ENCODE measurements at regions not wholly inside any gene's neighbourhood (a gene's known extent, or its start where the extent isn't known, plus 50 kb on each side); places are given as distances from the start of the nearest gene placed in this dataset.

DNA sequence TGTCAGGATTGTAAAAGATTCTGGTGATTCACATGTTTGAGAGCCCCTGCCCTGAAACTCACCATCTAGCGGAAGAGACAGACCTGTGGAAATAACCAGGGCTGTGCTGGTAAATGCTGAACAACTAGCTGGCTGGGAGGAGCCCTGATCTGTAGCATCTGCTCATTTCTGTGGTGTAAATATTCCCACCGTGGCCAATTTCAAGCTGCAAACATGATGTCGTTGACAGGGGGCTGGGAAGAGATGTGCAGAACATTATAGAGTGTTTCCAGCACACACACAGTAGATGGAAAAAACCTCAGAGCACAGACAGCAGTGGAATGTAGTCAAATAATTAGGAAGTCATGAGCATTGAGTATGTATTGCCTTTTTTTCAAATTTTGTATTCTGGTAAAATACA, 138.2 kb downstream of the PHETA1 start:
- FAIRE-seq, result no peak
- Histone ChIP-seq H4K20me1 (ENCODE audit: control insufficient read depth, insufficient read depth) (no peaks in the 10 kb centered on the region), H3K4me2 (ENCODE audit: control insufficient read depth, insufficient read depth) (no peak overlapping the region), H3K27me3 (replicated peaks in 1 of 2; ENCODE audit: control insufficient read depth in 2 of 2, insufficient read depth in 2 of 2, low read length in 1 of 2) (no peaks in the 10 kb centered on the region; a peak in 1 of 4 replicates), H3K9me3 (replicated peaks; ENCODE audit: control insufficient read depth, insufficient read depth, low read length) (no peaks in the 10 kb centered on the region), H3K27ac (ENCODE audit: control insufficient read depth, insufficient read depth) (no peak overlapping the region), H3K4me3 (no peak overlapping the region), H2AFZ (ENCODE audit: control insufficient read depth, low read depth, low read length) (no peak overlapping the region), H3K79me2 (ENCODE audit: control insufficient read depth, insufficient read depth, low read length) (no peaks in the 10 kb centered on the region), H3K4me1 (ENCODE audit: control insufficient read depth, insufficient read depth, low read length) (no peaks in the 10 kb centered on the region), H3K36me3 (ENCODE audit: control insufficient read depth in 2 of 2, insufficient read depth in 2 of 2, low read length in 1 of 2) (no peaks in the 10 kb centered on the region), H3K9ac (ENCODE audit: control insufficient read depth, insufficient read depth, low read length) (no peak overlapping the region)
- ChIA-PET CTCF (no interaction called here), RAD21 (ENCODE audit: unreplicated experiment) (no interaction called here), SMC1A (ENCODE audit: uncharacterized antibody, unreplicated experiment) (no interaction called here), POLR2A (no interaction called here)
- ATAC-seq, result no peak
- TF ChIP-seq, protein P1, sequence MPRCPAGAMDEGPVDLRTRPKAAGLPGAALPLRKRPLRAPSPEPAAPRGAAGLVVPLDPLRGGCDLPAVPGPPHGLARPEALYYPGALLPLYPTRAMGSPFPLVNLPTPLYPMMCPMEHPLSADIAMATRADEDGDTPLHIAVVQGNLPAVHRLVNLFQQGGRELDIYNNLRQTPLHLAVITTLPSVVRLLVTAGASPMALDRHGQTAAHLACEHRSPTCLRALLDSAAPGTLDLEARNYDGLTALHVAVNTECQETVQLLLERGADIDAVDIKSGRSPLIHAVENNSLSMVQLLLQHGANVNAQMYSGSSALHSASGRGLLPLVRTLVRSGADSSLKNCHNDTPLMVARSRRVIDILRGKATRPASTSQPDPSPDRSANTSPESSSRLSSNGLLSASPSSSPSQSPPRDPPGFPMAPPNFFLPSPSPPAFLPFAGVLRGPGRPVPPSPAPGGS (IDR thresholded peaks at IDR 0.05; ENCODE audit: borderline replicate concordance, insufficient read depth, low read depth, low read length, poor library complexity, severe bottlenecking), result no peak
- TF ChIP-seq ESRRA (IDR thresholded peaks at IDR 0.05; ENCODE audit: low read length), result no peak
- TF ChIP-seq, protein P2, sequence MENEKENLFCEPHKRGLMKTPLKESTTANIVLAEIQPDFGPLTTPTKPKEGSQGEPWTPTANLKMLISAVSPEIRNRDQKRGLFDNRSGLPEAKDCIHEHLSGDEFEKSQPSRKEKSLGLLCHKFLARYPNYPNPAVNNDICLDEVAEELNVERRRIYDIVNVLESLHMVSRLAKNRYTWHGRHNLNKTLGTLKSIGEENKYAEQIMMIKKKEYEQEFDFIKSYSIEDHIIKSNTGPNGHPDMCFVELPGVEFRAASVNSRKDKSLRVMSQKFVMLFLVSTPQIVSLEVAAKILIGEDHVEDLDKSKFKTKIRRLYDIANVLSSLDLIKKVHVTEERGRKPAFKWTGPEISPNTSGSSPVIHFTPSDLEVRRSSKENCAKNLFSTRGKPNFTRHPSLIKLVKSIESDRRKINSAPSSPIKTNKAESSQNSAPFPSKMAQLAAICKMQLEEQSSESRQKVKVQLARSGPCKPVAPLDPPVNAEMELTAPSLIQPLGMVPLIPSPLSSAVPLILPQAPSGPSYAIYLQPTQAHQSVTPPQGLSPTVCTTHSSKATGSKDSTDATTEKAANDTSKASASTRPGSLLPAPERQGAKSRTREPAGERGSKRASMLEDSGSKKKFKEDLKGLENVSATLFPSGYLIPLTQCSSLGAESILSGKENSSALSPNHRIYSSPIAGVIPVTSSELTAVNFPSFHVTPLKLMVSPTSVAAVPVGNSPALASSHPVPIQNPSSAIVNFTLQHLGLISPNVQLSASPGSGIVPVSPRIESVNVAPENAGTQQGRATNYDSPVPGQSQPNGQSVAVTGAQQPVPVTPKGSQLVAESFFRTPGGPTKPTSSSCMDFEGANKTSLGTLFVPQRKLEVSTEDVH (IDR thresholded peaks at IDR 0.05; ENCODE audit: low read depth, partially characterized antibody), result no peak
- TF ChIP-seq, protein P3, sequence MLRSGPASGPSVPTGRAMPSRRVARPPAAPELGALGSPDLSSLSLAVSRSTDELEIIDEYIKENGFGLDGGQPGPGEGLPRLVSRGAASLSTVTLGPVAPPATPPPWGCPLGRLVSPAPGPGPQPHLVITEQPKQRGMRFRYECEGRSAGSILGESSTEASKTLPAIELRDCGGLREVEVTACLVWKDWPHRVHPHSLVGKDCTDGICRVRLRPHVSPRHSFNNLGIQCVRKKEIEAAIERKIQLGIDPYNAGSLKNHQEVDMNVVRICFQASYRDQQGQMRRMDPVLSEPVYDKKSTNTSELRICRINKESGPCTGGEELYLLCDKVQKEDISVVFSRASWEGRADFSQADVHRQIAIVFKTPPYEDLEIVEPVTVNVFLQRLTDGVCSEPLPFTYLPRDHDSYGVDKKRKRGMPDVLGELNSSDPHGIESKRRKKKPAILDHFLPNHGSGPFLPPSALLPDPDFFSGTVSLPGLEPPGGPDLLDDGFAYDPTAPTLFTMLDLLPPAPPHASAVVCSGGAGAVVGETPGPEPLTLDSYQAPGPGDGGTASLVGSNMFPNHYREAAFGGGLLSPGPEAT (IDR thresholded peaks at IDR 0.05; ENCODE audit: low read depth), result no peak
- no peak for DNase-seq (ENCODE audit: low read depth, low spot score)
- in situ Hi-C loops (cut with MboI), result no loop called here
- WGBS (ENCODE audit: insufficient coverage, insufficient replicate concordance, low lambda C conversion rate, missing lambda C conversion rate), result 11% methylated on average over 3 of the region's 3 CpGs
- no TSS peak for BruUV-seq (replicated peaks)
- intact Hi-C loops (cut with micrococcal nuclease; ENCODE audit: unreplicated experiment), result no loop called here
